GM21526 (cell line): ENCODE measurements at regions not wholly inside any gene's neighbourhood (a gene's known extent, or its start where the extent isn't known, plus 50 kb on each side); places are given as distances from the start of the nearest gene placed in this dataset.
"Not testable (repeated sequence)": the region's sequence is repeated elsewhere in the genome, so short reads cannot be mapped to it uniquely, and the experiment has no call there.

Experiments
- ATAC-seq: cut with Tn5 transposase; IDR thresholded peaks from one replicate; pipeline ENCODE4 v1.9.1; 2021; ENCODE audit warnings: moderate library complexity; ENCODE audit not compliant: unreplicated experiment, low FRiP score

GRCh38 chr4:66769441-66769840 lies 775.9 kb downstream of the CENPC start:
- ATAC-seq, result no peak

GRCh38 chr4:66767442-66767841 lies 777.9 kb downstream of the CENPC start:
- no peak for ATAC-seq

GRCh38 chr4:66766557-66766956 lies 778.7 kb downstream of the CENPC start:
- ATAC-seq, result no peak

GRCh38 chr4:66750273-66750672 lies 795.0 kb downstream of the CENPC start:
- no peak for ATAC-seq

- ATAC-seq, result not testable (repeated sequence)
Measured at GRCh38 chr4:66746918-66747317, 798.4 kb downstream of the CENPC start.

GRCh38 chr4:66741081-66741480 lies 804.2 kb downstream of the CENPC start:
- no peak for ATAC-seq

GRCh38 chr4:66736606-66737005 lies 808.7 kb downstream of the CENPC start:
- ATAC-seq, result no peak

GRCh38 chr4:66728280-66728679 lies 817.0 kb downstream of the CENPC start:
- no peak for ATAC-seq

GRCh38 chr4:66712301-66712921 lies 832.9 kb downstream of the CENPC start:
- not testable (repeated sequence) for ATAC-seq

GRCh38 chr4:66704243-66704642 lies 841.1 kb downstream of the CENPC start:
- no peak for ATAC-seq

GRCh38 chr4:66694739-66695138 lies 850.6 kb downstream of the CENPC start:
- no peak for ATAC-seq

- no peak for ATAC-seq
Measured at GRCh38 chr4:66693694-66694093, 851.6 kb downstream of the CENPC start.

GRCh38 chr4:66691101-66691500 lies 854.2 kb downstream of the CENPC start:
- no peak for ATAC-seq

GRCh38 chr4:66688674-66689073 lies 856.6 kb downstream of the CENPC start:
- no peak for ATAC-seq

GRCh38 chr4:66687459-66687858 lies 857.8 kb downstream of the CENPC start:
- ATAC-seq, result no peak

- ATAC-seq, result no peak
Measured at GRCh38 chr4:66681962-66682361, 863.3 kb downstream of the CENPC start.

- no peak for ATAC-seq
Measured at GRCh38 chr4:66667249-66667648, 878.1 kb downstream of the CENPC start.

GRCh38 chr4:66662620-66663019 lies 882.7 kb downstream of the CENPC start:
- ATAC-seq, result no peak

GRCh38 chr4:66658809-66659208 lies 886.5 kb downstream of the CENPC start:
- no peak for ATAC-seq

- ATAC-seq, result no peak
Measured at GRCh38 chr4:66655505-66655904, 889.8 kb downstream of the CENPC start.

GRCh38 chr4:66653937-66654336 lies 891.4 kb downstream of the CENPC start:
- ATAC-seq, result no peak

GRCh38 chr4:66649236-66649635 lies 896.1 kb downstream of the CENPC start:
- ATAC-seq, result no peak

- ATAC-seq, result no peak
Measured at GRCh38 chr4:66647926-66648325, 897.4 kb downstream of the CENPC start.
